HEK293 (cell line): ENCODE measurements at regions not wholly inside any gene's neighbourhood (a gene's known extent, or its start where the extent isn't known, plus 50 kb on each side); places are given as distances from the start of the nearest gene placed in this dataset.
"Not testable (repeated sequence)": the region's sequence is repeated elsewhere in the genome, so short reads cannot be mapped to it uniquely, and the experiment has no call there.

Source experiments
- CTCF ChIA-PET: fragments of 350-600 bp; formaldehyde crosslinking; extraction: SDS; loops from one replicate; lab custom pipeline; 2021; ENCODE audit warnings: antibody characterized with exemption; lab: Yijun Ruan, JAX
- POLR2A ChIA-PET: fragments of 300-600 bp; formaldehyde crosslinking; extraction: SDS; loops from one replicate; lab custom pipeline; 2020; ENCODE audit warnings: antibody characterized with exemption, inconsistent platforms; lab: Yijun Ruan, JAX
- H3K27ac ChIP-seq: fragments of 200-500 bp; sonication (Bioruptor generic); 2 replicates; pipeline ENCODE4 v1.5.1; 2014; ENCODE audit warnings: low read depth, low read length, control low read depth, inconsistent platforms; ENCODE audit errors: extremely low read depth
- H3K36me3 ChIP-seq, 2 experiments: fragments of 200-500 bp in 1 of 2; sonication (Bioruptor generic) in 1 of 2; 1 replicate in 1 of 2; 2 replicates in 1 of 2; pipeline ENCODE4 v1.5.1; 2014 to 2017; ENCODE audit warnings: inconsistent platforms in 2 of 2, low read length in 2 of 2; ENCODE audit not compliant: control insufficient read depth in 2 of 2, insufficient read depth in 1 of 2
- H3K4me1 ChIP-seq: fragments of 200-500 bp; sonication (Bioruptor generic); 2 replicates; pipeline ENCODE4 v1.5.1; 2014; ENCODE audit warnings: mild to moderate bottlenecking, low read length, inconsistent platforms; ENCODE audit not compliant: control insufficient read depth, insufficient read depth
- H3K4me3 ChIP-seq: 2 replicates; pipeline ENCODE4 v1.5.1; 2011; ENCODE audit warnings: low read depth, mild to moderate bottlenecking, control low read depth, low read length, moderate library complexity
- H3K9me3 ChIP-seq: fragments of 200-500 bp; sonication (Bioruptor generic); 2 replicates; pipeline ENCODE4 v1.5.1; 2014; ENCODE audit warnings: low read depth, low read length, inconsistent platforms; ENCODE audit not compliant: control insufficient read depth, insufficient read depth
- CTCF ChIP-seq: fragments of 450-650 bp; formaldehyde crosslinking; IDR thresholded peaks from 2 replicates; pipeline ENCODE4 v1.5.1; 2016; ENCODE audit warnings: missing biosample characterization, missing genetic modification characterization
- KLF8 ChIP-seq: fragments of 450-650 bp; formaldehyde crosslinking; IDR thresholded peaks from 2 replicates; pipeline ENCODE4 v1.5.1; 2016; ENCODE audit warnings: missing biosample characterization, missing genetic modification characterization
- ZBTB20 ChIP-seq: fragments of 450-650 bp; formaldehyde crosslinking; IDR thresholded peaks from 2 replicates; pipeline ENCODE4 v1.5.1; 2016; ENCODE audit warnings: missing biosample characterization, missing genetic modification characterization
- ZFP41 ChIP-seq: fragments of 450-650 bp; formaldehyde crosslinking; IDR thresholded peaks from 2 replicates; pipeline ENCODE4 v1.5.1; 2016; ENCODE audit warnings: missing biosample characterization, missing genetic modification characterization, borderline replicate concordance
- ZNF157 ChIP-seq: fragments of 450-650 bp; formaldehyde crosslinking; IDR thresholded peaks from 2 replicates; pipeline ENCODE4 v1.5.1; 2016; ENCODE audit warnings: missing biosample characterization, missing genetic modification characterization
- ZNF175 ChIP-seq: fragments of 450-650 bp; formaldehyde crosslinking; IDR thresholded peaks from 2 replicates; pipeline ENCODE4 v1.5.1; 2016; ENCODE audit warnings: missing biosample characterization, missing genetic modification characterization
- ZNF335 ChIP-seq: fragments of 450-650 bp; formaldehyde crosslinking; conservative IDR thresholded peaks from 2 replicates; pipeline ENCODE4 v1.5.1; 2016; ENCODE audit warnings: missing biosample characterization, missing genetic modification characterization
- ZNF404 ChIP-seq: fragments of 450-650 bp; formaldehyde crosslinking; IDR thresholded peaks from 2 replicates; pipeline ENCODE4 v1.5.1; 2017; ENCODE audit warnings: missing biosample characterization, missing genetic modification characterization
- ZNF560 ChIP-seq: fragments of 450-650 bp; formaldehyde crosslinking; IDR thresholded peaks from 2 replicates; pipeline ENCODE4 v1.5.1; 2017; ENCODE audit warnings: missing biosample characterization, missing genetic modification characterization, borderline replicate concordance
- ZNF561 ChIP-seq: fragments of 450-650 bp; IDR thresholded peaks from 2 replicates; pipeline ENCODE4 v1.5.1; 2018; ENCODE audit warnings: missing biosample characterization, missing genetic modification characterization, borderline replicate concordance
- ZNF704 ChIP-seq: fragments of 450-650 bp; formaldehyde crosslinking; IDR thresholded peaks from 2 replicates; pipeline ENCODE4 v1.5.1; 2016; ENCODE audit warnings: missing biosample characterization, missing genetic modification characterization
- ZNF777 ChIP-seq: fragments of 450-650 bp; formaldehyde crosslinking; IDR thresholded peaks from 2 replicates; pipeline ENCODE4 v1.5.1; 2017; ENCODE audit warnings: missing biosample characterization, missing genetic modification characterization, borderline replicate concordance
- TF ChIP-seq, protein P1 (sequence below): fragments of 450-650 bp; formaldehyde crosslinking; IDR thresholded peaks from 2 replicates; pipeline ENCODE4 v1.5.1; 2016; ENCODE audit warnings: missing biosample characterization, missing genetic modification characterization

- no peak for TF ChIP-seq ZFP41
- no peak for TF ChIP-seq ZNF175 (tag by site-specific recombination)
- TF ChIP-seq ZNF561 = no peak
These were observed 94.6 kb upstream of the ZBTB18 start (continued) for GRCh38 chr1:243956450-243956849.

GRCh38 chr1:243951207-243951606 lies 99.9 kb upstream of the ZBTB18 start:
- ChIA-PET CTCF (interaction anchor here (0.6 to 0.7 kb wide), 2 partner anchors 164 to 322 kb away, joined by 3 read pairs; no protein-coding TSS in a partner anchor), POLR2A (interaction anchor here (1.4 kb wide), 1 partner anchor 11 kb away, joined by 3 read pairs; no protein-coding TSS in a partner anchor)
- not testable (repeated sequence) for H3K4me3 ChIP-seq, H3K36me3 ChIP-seq, H3K4me1 ChIP-seq, H3K27ac ChIP-seq, H3K9me3 ChIP-seq

- peak; percentile 28; the same call in 1 of the 2 replicates for TF ChIP-seq ZBTB20
- peak; percentile 4; the same call in 1 of the 2 replicates for TF ChIP-seq ZNF335 (tag by site-specific recombination)
- TF ChIP-seq, protein P1, sequence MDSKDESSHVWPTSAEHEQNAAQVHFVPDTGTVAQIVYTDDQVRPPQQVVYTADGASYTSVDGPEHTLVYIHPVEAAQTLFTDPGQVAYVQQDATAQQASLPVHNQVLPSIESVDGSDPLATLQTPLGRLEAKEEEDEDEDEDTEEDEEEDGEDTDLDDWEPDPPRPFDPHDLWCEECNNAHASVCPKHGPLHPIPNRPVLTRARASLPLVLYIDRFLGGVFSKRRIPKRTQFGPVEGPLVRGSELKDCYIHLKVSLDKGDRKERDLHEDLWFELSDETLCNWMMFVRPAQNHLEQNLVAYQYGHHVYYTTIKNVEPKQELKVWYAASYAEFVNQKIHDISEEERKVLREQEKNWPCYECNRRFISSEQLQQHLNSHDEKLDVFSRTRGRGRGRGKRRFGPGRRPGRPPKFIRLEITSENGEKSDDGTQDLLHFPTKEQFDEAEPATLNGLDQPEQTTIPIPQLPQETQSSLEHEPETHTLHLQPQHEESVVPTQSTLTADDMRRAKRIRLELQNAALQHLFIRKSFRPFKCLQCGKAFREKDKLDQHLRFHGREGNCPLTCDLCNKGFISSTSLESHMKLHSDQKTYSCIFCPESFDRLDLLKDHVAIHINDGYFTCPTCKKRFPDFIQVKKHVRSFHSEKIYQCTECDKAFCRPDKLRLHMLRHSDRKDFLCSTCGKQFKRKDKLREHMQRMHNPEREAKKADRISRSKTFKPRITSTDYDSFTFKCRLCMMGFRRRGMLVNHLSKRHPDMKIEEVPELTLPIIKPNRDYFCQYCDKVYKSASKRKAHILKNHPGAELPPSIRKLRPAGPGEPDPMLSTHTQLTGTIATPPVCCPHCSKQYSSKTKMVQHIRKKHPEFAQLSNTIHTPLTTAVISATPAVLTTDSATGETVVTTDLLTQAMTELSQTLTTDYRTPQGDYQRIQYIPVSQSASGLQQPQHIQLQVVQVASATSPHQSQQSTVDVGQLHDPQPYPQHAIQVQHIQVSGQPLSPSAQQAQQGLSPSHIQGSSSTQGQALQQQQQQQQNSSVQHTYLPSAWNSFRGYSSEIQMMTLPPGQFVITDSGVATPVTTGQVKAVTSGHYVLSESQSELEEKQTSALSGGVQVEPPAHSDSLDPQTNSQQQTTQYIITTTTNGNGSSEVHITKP (tag by site-specific recombination) = 0 out of 2 replicates have a peak, but pooled peaks have one; percentile 22
- TF ChIP-seq ZNF157 (tag by site-specific recombination) = no peak
- CTCF ChIA-PET = interaction anchor here (0.6 to 0.7 kb wide), 4 partner anchors 82 to 319 kb away, joined by 3 read pairs; no protein-coding TSS in a partner anchor
- H3K36me3 ChIP-seq = no peaks in the 10 kb centered on the region
- POLR2A ChIA-PET = no interaction called here
- no peak overlapping the region for H3K27ac ChIP-seq
- no peaks in the 10 kb centered on the region for H3K4me1 ChIP-seq
- no peaks in the 10 kb centered on the region for H3K9me3 ChIP-seq
- no peak overlapping the region for H3K4me3 ChIP-seq
These were observed 100.1 kb upstream of the AKT3 start for GRCh38 chr1:243950166-243950565.

- Histone ChIP-seq H3K36me3 (no peaks in the 10 kb centered on the region), H3K9me3 (no peaks in the 10 kb centered on the region), H3K27ac (no peak overlapping the region), H3K4me3 (no peak overlapping the region), H3K4me1 (no peaks in the 10 kb centered on the region)
- ChIA-PET POLR2A (no interaction called here), CTCF (interaction anchor here (1.0 kb wide), 1 partner anchor 604 kb away, joined by 4 read pairs; no protein-coding TSS in a partner anchor)
- TF ChIP-seq KLF8 = no peak
- TF ChIP-seq CTCF (tag by site-specific recombination) = peak; percentile 53; the same call in 1 of the 2 replicates
- no peak for TF ChIP-seq ZNF777 (tag by site-specific recombination)
- no peak for TF ChIP-seq ZNF404 (tag by site-specific recombination)
- no peak for TF ChIP-seq ZNF704
- peak; percentile 70 for TF ChIP-seq ZBTB20
- TF ChIP-seq ZNF560 (tag by site-specific recombination) = no peak
These were observed 96.9 kb upstream of the AKT3 start for GRCh38 chr1:243946946-243947345.
